Tibial artery (tissue), 4 donors: ENCODE measurements at regions not wholly inside any gene's neighbourhood (a gene's known extent, or its start where the extent isn't known, plus 50 kb on each side); places are given as distances from the start of the nearest gene placed in this dataset.

Source experiments
- DNase-seq, 2 donors: peaks; one replicate each; pipeline ENCODE4 v3.0.0-alpha.2; 2019
- H3K27ac ChIP-seq, 2 donors: fragments of 200-600 bp; sonication (generic) in 1 of 2; 1 replicate in 1 of 2; 2 replicates in 1 of 2; pipeline ENCODE4 v1.5.1; 2018 to 2019; ENCODE audit warnings: mild to moderate bottlenecking in 1 of 2
- H3K27me3 ChIP-seq, 2 donors: fragments of 200-600 bp; sonication (generic) in 1 of 2; one replicate each; pipeline versions ENCODE4 v1.5.1 to v1.6.0; 2016 to 2019
- H3K36me3 ChIP-seq, 3 donors: fragments of 200-600 bp; sonication (generic) in 2 of 3; one replicate each; pipeline ENCODE4 v1.5.1; 2016 to 2019; ENCODE audit warnings: mild to moderate bottlenecking in 2 of 3
- H3K4me1 ChIP-seq, 4 donors: fragments of 200-600 bp; sonication (generic) in 2 of 4; 1 replicate in 3 of 4; 2 replicates in 1 of 4; pipeline ENCODE4 v1.5.1; 2016 to 2019
- H3K4me3 ChIP-seq, 2 donors: fragments of 200-600 bp; sonication (generic) in 1 of 2; 1 replicate in 1 of 2; 2 replicates in 1 of 2; pipeline ENCODE4 v1.5.1; 2018 to 2019; ENCODE audit warnings: mild to moderate bottlenecking in 2 of 2
- H3K9me3 ChIP-seq, 3 donors: fragments of 200-600 bp; sonication (generic) in 1 of 3; one replicate each; pipeline ENCODE4 v1.5.1; 2016 to 2019
- intact Hi-C: fragments of 100-400 bp; cut with DNase I; formaldehyde crosslinking; loops from one replicate; pipeline ENCODE4 v1.15.0; 2023; ENCODE audit warnings: low total_unique reads
- TF ChIP-seq, protein P1 (sequence below), 2 experiments: fragments of 200-600 bp in 1 of 2; fragments of 450-650 bp in 1 of 2; IDR thresholded peaks; one replicate each; pipeline ENCODE4 v1.5.1; 2017 to 2019; ENCODE audit warnings: antibody characterized with exemption in 2 of 2, mild to moderate bottlenecking in 1 of 2, moderate library complexity in 1 of 2

DNA sequence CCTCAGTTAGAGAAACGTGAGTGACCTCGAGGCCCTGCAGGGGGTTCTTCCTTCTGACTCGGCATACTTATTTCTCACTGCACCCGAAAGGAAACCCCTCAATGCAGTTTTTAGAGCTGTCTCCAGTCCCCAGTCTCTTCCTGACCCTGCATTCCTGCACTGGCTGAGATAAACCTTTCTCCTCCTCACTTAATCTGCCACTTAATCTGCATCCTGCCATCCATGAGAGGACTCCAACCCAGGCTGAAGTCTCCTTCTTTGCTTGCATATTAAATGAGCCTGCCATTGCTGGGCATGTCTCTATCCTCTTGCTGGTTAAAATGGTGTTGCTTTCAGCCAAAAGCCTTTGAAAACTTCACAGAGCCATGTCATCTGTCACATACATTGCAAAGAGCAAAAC lies 125.6 kb upstream of the GATA6 start:
- no peaks in the 10 kb centered on the region for H3K4me1 ChIP-seq

DNA sequence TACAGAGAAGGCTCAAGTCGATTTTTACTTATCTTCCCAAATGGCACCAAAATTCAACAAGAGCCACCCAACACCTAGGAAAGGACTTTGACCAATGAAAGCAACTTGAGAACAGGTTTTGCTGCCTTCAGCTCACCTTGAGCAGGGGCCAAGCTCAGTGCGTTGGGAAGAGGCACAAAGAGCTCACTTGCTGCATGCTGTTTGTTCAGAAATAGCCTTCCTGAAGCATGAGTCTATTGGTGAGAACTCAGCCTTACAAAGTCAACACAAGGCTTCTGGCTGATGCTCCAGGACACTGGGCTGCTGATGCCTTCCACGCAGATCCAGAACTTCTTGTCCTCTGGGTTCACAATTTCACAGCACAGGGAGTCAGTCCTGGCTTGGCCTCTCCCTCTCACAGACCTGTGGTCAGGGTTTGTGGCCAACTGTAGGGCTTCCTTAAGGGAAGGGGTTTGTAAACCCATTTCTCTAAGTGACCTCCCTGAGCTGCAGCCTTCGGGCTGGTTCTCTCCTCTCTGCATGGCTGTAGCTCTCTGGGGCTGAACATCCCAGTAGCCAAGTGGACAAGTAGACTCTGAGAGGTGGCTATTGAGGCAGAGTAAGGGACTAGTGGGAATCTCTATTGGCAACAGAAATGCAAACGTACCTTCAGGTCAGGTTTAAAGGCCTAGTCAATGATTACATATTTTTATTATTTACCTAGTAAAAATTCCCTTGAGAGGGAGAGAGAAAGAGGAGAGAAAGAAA lies 124.7 kb upstream of the GATA6 start:
- H3K27ac ChIP-seq = no peak overlapping the region
- intact Hi-C loops = no loop called here
- TF ChIP-seq, protein P1, sequence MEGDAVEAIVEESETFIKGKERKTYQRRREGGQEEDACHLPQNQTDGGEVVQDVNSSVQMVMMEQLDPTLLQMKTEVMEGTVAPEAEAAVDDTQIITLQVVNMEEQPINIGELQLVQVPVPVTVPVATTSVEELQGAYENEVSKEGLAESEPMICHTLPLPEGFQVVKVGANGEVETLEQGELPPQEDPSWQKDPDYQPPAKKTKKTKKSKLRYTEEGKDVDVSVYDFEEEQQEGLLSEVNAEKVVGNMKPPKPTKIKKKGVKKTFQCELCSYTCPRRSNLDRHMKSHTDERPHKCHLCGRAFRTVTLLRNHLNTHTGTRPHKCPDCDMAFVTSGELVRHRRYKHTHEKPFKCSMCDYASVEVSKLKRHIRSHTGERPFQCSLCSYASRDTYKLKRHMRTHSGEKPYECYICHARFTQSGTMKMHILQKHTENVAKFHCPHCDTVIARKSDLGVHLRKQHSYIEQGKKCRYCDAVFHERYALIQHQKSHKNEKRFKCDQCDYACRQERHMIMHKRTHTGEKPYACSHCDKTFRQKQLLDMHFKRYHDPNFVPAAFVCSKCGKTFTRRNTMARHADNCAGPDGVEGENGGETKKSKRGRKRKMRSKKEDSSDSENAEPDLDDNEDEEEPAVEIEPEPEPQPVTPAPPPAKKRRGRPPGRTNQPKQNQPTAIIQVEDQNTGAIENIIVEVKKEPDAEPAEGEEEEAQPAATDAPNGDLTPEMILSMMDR (IDR thresholded peaks at IDR 0.05) = no peak
- no peaks in the 10 kb centered on the region for H3K4me1 ChIP-seq
- no peak for DNase-seq
- no peak overlapping the region for H3K4me3 ChIP-seq
- H3K27me3 ChIP-seq = no peaks in the 10 kb centered on the region
- no peaks in the 10 kb centered on the region for H3K36me3 ChIP-seq
- no peaks in the 10 kb centered on the region for H3K9me3 ChIP-seq

More for the DNA sequence above, 125.6 kb upstream of the GATA6 start:
- TF ChIP-seq, protein P1 (IDR thresholded peaks at IDR 0.05) = no peak
- H3K27me3 ChIP-seq = no peaks in the 10 kb centered on the region
- intact Hi-C loops = no loop called here
- no peaks in the 10 kb centered on the region for H3K36me3 ChIP-seq
- DNase-seq = no peak
- H3K4me3 ChIP-seq = no peak overlapping the region
- no peak overlapping the region for H3K27ac ChIP-seq
- H3K9me3 ChIP-seq = no peaks in the 10 kb centered on the region

DNA sequence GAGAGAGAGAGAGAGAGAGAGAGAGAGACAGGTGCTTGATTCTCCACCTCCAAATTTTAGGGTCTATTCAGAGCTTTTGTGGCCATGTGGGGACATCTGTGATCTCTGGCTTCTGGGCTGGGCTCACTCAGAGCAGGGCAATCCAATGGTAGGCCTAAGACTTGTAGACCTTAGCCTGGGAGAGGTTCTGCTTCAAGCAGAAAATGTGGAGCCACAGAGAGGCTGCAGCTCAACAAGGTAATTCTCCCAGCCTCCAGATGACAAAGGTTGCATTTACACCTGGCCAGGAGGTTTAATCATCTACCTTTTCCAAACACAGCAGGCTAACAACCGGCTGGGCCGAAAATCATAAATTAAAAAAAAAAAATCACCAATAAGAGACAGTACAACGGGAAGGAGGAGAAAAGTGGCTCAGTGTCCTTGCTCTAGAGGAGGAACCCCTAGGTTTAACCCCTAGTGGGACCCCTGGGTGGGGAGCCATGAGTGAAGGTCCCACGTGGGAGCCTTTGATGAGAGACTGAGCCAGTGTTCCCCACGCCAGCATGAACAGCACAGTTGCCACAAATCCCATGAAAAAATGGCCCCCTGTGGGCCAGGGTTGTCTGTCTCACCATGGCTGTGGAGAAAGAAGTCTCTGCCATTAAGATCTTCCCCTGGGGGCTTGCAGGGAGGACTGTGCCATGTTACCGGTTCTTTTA lies 124.0 kb upstream of the GATA6 start:
- no peaks in the 10 kb centered on the region for H3K36me3 ChIP-seq
- no peaks in the 10 kb centered on the region for H3K4me1 ChIP-seq
- TF ChIP-seq, protein P1 (IDR thresholded peaks at IDR 0.05) = no peak
- no peak overlapping the region for H3K4me3 ChIP-seq
- no peaks in the 10 kb centered on the region for H3K9me3 ChIP-seq
- no peak overlapping the region for H3K27ac ChIP-seq
- no peaks in the 10 kb centered on the region for H3K27me3 ChIP-seq
- intact Hi-C loops = no loop called here
- DNase-seq = no peak

DNA sequence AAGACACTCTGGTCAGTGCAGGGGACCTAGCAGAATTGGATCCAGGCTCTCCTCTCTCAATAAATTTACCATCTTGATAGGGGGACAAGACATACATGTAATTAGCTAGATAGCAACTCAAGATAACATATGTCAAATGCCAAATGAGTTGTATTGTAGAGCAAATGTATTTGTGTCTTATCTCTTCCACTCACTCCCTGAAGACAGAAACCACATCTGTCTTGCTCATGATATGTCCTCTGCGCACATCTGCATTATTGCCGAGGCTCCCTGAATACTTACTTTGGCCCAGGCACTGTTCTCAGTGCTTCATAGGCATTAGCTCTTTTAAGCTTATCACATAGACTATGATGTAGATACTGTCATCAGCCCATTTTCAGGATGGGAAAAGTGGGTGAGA lies 122.9 kb upstream of the GATA6 start:
- no peak for DNase-seq

DNA sequence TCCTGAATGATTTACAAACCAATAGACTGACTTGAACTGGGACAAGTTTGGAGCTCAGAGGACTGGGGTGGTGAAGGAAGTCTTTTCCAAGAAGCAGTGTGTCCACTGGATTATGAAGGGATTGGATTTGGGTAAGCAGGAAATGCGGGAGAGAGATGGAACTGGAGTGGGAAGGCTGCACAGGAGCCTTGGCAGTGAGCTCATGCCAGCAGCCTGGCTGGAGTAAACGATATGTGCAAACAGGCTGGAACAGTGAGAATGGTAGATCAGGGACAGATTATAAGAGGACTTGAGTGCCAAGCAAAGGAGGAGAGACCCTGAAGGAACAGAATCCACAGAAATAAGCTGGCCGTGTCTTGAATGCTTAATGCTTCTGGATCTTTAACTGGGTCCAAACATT lies 121.9 kb upstream of the GATA6 start:
- intact Hi-C loops = no loop called here
- TF ChIP-seq, protein P1 (IDR thresholded peaks at IDR 0.05) = no peak
- Histone ChIP-seq H3K36me3 (no peaks in the 10 kb centered on the region), H3K27ac (no peak overlapping the region), H3K4me1 (peaks cover 0 to 7% (median 0%) of the 10 kb centered on the region in 4 donors), H3K27me3 (no peaks in the 10 kb centered on the region), H3K9me3 (no peaks in the 10 kb centered on the region), H3K4me3 (no peak overlapping the region)
- DNase-seq = no peak

More for the DNA sequence above, 122.9 kb upstream of the GATA6 start:
- Histone ChIP-seq H3K27ac (no peak overlapping the region), H3K4me3 (no peak overlapping the region), H3K4me1 (peaks cover 0 to 7% (median 0%) of the 10 kb centered on the region in 4 donors), H3K27me3 (no peaks in the 10 kb centered on the region), H3K9me3 (no peaks in the 10 kb centered on the region), H3K36me3 (no peaks in the 10 kb centered on the region)
- intact Hi-C loops = no loop called here
- TF ChIP-seq, protein P1 (IDR thresholded peaks at IDR 0.05) = no peak
